ENCODE measurements at regions not wholly inside any gene's neighbourhood (a gene's known extent, or its start where the extent isn't known, plus 50 kb on each side); places are given as distances from the start of the nearest gene placed in this dataset.

DNA sequence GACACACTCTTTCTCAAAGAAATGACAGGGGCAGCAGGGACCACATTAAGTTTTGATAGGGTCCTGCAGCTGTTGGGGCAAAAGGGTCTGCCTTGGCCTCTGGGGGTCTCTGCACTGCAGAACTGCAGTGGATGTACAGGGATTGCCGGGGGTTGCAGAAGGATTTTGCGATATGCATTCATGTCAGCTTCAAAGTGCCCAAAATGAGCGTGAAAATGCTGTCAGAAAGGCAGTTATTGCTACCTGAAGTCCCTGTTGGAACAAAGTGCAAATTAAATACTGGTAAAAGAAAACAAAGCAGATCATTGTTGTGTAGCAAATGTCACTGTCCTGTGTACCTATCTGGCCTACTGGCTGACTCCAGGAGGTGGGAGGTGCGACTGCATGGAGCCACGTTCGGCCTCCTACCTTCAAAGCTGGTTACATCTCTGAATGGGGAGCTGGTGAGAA, 78.8 kb upstream of the MAP4K3 start (continued):
- TF ChIP-seq, protein P1, sequence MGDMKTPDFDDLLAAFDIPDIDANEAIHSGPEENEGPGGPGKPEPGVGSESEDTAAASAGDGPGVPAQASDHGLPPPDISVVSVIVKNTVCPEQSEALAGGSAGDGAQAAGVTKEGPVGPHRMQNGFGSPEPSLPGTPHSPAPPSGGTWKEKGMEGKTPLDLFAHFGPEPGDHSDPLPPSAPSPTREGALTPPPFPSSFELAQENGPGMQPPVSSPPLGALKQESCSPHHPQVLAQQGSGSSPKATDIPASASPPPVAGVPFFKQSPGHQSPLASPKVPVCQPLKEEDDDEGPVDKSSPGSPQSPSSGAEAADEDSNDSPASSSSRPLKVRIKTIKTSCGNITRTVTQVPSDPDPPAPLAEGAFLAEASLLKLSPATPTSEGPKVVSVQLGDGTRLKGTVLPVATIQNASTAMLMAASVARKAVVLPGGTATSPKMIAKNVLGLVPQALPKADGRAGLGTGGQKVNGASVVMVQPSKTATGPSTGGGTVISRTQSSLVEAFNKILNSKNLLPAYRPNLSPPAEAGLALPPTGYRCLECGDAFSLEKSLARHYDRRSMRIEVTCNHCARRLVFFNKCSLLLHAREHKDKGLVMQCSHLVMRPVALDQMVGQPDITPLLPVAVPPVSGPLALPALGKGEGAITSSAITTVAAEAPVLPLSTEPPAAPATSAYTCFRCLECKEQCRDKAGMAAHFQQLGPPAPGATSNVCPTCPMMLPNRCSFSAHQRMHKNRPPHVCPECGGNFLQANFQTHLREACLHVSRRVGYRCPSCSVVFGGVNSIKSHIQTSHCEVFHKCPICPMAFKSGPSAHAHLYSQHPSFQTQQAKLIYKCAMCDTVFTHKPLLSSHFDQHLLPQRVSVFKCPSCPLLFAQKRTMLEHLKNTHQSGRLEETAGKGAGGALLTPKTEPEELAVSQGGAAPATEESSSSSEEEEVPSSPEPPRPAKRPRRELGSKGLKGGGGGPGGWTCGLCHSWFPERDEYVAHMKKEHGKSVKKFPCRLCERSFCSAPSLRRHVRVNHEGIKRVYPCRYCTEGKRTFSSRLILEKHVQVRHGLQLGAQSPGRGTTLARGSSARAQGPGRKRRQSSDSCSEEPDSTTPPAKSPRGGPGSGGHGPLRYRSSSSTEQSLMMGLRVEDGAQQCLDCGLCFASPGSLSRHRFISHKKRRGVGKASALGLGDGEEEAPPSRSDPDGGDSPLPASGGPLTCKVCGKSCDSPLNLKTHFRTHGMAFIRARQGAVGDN (CRISPR knock-in tag; IDR thresholded peaks at IDR 0.05): no peak; the same call in 1 of the 2 replicates
- TF ChIP-seq TCF7 (IDR thresholded peaks at IDR 0.05; ENCODE audit: low read depth): 0 out of 2 replicates have a peak, but pooled peaks have one; percentile 6
- no peak for TF ChIP-seq ZNF24 (IDR thresholded peaks at IDR 0.05)
- peak; percentile 35; the same call in 1 of the 2 replicates for TF ChIP-seq RFXAP (CRISPR knock-in tag; IDR thresholded peaks at IDR 0.05; ENCODE audit: borderline replicate concordance)
- no peak for TF ChIP-seq EEA1 (CRISPR knock-in tag; IDR thresholded peaks at IDR 0.05; ENCODE audit: borderline replicate concordance)
- TF ChIP-seq SIN3B (IDR thresholded peaks at IDR 0.05; ENCODE audit: low read length): peak; percentile 45; the same call in 1 of the 2 replicates
- TF ChIP-seq, protein P2, sequence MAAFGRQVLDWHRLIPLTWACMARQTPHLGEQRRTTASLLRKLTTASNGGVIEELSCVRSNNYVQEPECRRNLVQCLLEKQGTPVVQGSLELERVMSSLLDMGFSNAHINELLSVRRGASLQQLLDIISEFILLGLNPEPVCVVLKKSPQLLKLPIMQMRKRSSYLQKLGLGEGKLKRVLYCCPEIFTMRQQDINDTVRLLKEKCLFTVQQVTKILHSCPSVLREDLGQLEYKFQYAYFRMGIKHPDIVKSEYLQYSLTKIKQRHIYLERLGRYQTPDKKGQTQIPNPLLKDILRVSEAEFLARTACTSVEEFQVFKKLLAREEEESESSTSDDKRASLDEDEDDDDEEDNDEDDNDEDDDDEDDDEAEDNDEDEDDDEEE (CRISPR knock-in tag; IDR thresholded peaks at IDR 0.05): no peak
- TF ChIP-seq FOXA3 (CRISPR knock-in tag; IDR thresholded peaks at IDR 0.05): peak; percentile 29; the same call in 1 of the 2 replicates
- TF ChIP-seq, protein P3, sequence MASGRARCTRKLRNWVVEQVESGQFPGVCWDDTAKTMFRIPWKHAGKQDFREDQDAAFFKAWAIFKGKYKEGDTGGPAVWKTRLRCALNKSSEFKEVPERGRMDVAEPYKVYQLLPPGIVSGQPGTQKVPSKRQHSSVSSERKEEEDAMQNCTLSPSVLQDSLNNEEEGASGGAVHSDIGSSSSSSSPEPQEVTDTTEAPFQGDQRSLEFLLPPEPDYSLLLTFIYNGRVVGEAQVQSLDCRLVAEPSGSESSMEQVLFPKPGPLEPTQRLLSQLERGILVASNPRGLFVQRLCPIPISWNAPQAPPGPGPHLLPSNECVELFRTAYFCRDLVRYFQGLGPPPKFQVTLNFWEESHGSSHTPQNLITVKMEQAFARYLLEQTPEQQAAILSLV (CRISPR knock-in tag; IDR thresholded peaks at IDR 0.05; ENCODE audit: borderline replicate concordance): no peak
- TF ChIP-seq ZNF3 (CRISPR knock-in tag; IDR thresholded peaks at IDR 0.05): no peak
- peak; percentile 63; the same call in 1 of the 2 replicates for TF ChIP-seq GFI1 (CRISPR knock-in tag; IDR thresholded peaks at IDR 0.05; ENCODE audit: borderline replicate concordance)
- TF ChIP-seq, protein P4, sequence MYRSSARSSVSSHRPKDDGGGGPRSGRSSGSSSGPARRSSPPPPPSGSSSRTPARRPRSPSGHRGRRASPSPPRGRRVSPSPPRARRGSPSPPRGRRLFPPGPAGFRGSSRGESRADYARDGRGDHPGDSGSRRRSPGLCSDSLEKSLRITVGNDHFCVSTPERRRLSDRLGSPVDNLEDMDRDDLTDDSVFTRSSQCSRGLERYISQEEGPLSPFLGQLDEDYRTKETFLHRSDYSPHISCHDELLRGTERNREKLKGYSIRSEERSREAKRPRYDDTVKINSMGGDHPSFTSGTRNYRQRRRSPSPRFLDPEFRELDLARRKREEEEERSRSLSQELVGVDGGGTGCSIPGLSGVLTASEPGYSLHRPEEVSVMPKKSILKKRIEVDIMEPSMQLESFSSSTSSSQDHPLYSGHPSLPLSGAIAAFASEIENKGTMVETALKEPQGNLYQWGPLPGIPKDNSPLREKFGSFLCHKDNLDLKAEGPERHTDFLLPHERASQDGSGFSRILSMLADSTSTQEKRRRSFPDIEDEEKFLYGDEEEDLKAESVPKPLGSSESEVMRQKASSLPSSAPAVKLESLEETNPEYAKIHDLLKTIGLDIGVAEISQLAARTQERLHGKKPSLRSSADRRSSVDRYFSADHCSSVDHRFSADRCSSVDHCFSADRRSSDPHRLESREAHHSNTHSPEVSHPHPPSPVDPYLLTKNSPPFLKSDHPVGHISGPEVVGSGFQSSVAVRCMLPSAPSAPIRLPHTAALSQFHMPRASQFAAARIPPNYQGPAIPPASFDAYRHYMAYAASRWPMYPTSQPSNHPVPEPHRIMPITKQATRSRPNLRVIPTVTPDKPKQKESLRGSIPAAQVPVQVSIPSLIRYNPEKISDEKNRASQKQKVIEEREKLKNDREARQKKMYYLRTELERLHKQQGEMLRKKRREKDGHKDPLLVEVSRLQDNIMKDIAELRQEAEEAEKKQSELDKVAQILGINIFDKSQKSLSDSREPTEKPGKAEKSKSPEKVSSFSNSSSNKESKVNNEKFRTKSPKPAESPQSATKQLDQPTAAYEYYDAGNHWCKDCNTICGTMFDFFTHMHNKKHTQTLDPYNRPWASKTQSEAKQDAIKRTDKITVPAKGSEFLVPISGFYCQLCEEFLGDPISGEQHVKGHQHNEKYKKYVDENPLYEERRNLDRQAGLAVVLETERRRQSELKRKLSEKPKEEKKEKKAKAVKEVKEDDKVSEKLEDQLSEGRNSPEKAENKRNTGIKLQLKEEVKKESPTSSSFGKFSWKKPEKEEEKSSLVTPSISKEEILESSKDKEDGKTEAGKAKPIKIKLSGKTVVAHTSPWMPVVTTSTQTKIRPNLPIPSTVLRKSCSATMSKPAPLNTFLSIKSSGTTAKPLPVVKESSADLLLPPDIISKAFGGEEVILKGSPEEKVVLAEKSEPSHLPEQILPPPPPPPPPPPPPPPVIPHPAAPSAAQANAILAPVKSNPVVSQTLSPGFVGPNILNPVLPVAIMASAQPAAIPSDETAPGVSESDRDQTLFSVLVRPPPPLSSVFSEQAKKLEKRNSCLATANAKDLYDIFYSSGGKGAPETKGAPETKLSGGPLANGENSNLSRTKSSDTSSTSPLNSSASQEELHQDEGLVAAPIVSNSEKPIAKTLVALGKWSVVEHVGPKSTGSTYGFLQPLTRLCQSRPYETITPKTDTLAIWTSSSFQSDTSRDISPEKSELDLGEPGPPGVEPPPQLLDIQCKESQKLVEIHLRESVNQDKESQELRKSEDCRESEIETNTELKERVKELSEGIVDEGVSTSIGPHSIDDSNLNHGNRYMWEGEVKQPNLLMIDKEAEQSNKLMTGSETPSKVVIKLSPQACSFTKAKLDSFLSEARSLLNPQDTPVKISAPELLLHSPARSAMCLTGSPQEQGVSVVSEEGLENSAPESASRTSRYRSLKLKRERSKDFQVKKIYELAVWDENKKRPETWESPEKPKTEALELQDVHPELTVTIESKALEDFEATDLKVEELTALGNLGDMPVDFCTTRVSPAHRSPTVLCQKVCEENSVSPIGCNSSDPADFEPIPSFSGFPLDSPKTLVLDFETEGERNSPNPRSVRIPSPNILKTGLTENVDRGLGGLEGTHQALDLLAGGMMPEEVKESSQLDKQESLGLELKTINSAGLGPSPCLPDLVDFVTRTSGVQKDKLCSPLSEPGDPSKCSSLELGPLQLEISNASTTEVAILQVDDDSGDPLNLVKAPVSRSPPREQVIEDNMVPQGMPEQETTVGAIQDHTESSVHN (CRISPR knock-in tag; IDR thresholded peaks at IDR 0.05): peak; percentile 90; the same call in 1 of the 2 replicates
- TF ChIP-seq POLR2A (IDR thresholded peaks at IDR 0.05; ENCODE audit: insufficient read depth in 1 of 2, low read depth in 2 of 2, low read length in 2 of 2): peak; percentile 49 to 55; a peak in 2 of 4 replicates
- TF ChIP-seq RAD51 (IDR thresholded peaks at IDR 0.05; ENCODE audit: borderline replicate concordance): no peak
